Kidney epithelial cell (primary cell): ENCODE measurements at regions not wholly inside any gene's neighbourhood (a gene's known extent, or its start where the extent isn't known, plus 50 kb on each side); places are given as distances from the start of the nearest gene placed in this dataset.

Source experiments
- DNase-seq: peaks from one replicate; pipeline ENCODE4 v3.0.0-alpha.2; 2010; ENCODE audit warnings: low read depth
- H3K27me3 ChIP-seq: 2 replicates; pipeline ENCODE4 v1.6.0; 2011; ENCODE audit warnings: low read length; ENCODE audit not compliant: control insufficient read depth, insufficient read depth
- H3K36me3 ChIP-seq: 2 replicates; pipeline ENCODE4 v1.5.1; 2011; ENCODE audit warnings: low read length; ENCODE audit not compliant: control insufficient read depth, insufficient read depth
- H3K4me3 ChIP-seq: 2 replicates; pipeline ENCODE4 v1.5.1; 2011; ENCODE audit warnings: low read depth, mild to moderate bottlenecking, control low read depth, low read length
- TF ChIP-seq, protein P1 (sequence below): IDR thresholded peaks from 2 replicates; pipeline ENCODE4 v1.5.1; 2011; ENCODE audit warnings: mild to moderate bottlenecking, moderate library complexity, low read length, control low read depth, inconsistent platforms; ENCODE audit not compliant: insufficient read depth, poor library complexity, severe bottlenecking

DNA sequence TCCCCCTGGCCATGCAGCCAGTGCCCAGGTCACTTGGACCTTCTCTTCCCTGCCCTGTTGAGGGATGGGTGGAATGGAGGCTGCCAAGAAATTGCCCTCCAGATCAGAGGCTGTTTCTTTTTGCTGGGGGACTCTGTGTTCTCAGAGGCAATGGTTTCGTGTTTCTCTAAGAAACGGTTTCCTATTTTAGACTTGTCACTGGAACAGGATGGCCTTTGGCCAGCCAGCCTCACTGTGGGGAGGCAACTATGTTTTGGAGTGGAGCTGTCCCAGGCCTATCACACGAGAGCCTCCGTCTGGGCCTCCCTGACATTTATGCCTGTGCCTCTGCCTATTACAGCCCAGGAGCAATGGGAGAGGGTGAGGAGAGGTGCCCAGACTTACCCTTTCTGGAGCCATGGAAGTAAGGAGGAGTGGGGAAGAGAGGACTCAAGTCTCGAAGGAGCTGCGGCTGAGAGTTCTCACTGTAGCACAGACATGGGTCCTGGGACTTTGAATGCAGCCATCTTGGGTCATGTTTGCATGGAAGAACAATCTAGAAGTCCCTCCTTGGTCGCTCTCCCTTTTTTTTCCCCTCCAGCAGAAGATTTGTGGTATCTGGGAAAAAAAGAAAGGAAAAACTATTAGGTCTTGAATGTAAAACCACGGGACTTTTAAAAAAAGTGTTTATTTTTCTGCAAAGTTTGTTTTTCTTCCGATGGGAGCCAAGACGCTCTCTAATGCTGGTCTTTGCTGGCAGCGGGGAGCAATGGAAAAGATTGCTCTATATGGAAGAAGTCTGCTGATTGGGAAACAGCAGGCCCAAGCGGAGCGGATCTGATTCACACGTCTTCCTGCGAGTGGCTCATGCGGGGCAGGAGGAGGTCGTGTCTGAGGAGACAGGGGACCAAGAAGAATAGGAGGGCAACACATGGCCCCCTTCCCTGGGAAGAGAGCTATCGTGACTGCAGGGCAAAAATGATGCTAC is 219.2 kb downstream of the FOXD2 start:
- H3K36me3 ChIP-seq = no peaks in the 10 kb centered on the region
- H3K27me3 ChIP-seq = no peaks in the 10 kb centered on the region
- H3K4me3 ChIP-seq = no peak overlapping the region
- DNase-seq = no peak
- TF ChIP-seq, protein P1, sequence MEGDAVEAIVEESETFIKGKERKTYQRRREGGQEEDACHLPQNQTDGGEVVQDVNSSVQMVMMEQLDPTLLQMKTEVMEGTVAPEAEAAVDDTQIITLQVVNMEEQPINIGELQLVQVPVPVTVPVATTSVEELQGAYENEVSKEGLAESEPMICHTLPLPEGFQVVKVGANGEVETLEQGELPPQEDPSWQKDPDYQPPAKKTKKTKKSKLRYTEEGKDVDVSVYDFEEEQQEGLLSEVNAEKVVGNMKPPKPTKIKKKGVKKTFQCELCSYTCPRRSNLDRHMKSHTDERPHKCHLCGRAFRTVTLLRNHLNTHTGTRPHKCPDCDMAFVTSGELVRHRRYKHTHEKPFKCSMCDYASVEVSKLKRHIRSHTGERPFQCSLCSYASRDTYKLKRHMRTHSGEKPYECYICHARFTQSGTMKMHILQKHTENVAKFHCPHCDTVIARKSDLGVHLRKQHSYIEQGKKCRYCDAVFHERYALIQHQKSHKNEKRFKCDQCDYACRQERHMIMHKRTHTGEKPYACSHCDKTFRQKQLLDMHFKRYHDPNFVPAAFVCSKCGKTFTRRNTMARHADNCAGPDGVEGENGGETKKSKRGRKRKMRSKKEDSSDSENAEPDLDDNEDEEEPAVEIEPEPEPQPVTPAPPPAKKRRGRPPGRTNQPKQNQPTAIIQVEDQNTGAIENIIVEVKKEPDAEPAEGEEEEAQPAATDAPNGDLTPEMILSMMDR = no peak

GRCh38 chr1:47658161-47658920 is 220.5 kb downstream of the FOXD2 start:
- H3K27me3 ChIP-seq = no peaks in the 10 kb centered on the region
- TF ChIP-seq, protein P1 = no peak
- H3K4me3 ChIP-seq = no peak overlapping the region
- no peak for DNase-seq
- H3K36me3 ChIP-seq = no peaks in the 10 kb centered on the region

DNA sequence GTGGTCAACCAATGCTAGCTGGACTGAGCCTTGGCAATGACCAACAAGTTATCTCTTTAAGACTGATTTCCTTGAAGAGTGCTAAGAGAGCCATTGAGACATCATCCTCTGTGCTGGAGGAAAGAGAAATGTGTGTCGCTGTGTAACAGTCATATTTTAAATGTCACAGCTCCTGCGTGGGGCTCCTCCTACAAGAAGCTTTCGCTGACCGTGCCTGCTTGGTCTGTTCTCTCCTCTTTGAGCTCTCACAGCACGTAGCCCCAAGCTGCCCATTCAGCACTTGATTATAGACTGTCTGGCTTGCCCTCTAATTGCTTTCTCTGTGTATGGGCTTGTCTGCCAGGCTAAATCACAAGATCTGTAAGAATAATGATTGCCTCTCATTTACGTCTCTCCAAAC is 221.3 kb downstream of the FOXD2 start:
- no peaks in the 10 kb centered on the region for H3K27me3 ChIP-seq
- DNase-seq = no peak
- no peaks in the 10 kb centered on the region for H3K36me3 ChIP-seq
- TF ChIP-seq, protein P1 = no peak
- H3K4me3 ChIP-seq = no peak overlapping the region

DNA sequence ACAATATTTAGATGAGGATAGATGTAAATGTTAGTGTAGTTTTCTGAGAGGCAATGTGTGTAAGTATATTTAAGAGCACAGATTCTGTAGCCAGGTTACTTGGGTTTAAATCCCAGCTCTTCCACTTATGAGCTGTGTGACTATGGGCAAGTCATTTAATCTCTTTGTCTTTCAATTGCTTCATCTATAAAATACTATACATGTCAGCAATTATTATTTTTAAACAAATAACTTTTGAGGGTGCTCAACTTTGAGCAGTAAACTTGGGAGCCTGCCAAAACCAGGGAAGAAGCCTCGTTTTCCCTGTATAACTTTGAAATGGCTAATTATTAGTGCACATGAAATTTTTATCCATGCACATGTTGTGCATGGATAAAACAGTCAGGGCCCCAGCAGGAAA is 222.8 kb downstream of the FOXD2 start:
- Histone ChIP-seq H3K36me3 (no peaks in the 10 kb centered on the region), H3K27me3 (no peaks in the 10 kb centered on the region), H3K4me3 (no peak overlapping the region)
- TF ChIP-seq, protein P1 = no peak
- no peak for DNase-seq

DNA sequence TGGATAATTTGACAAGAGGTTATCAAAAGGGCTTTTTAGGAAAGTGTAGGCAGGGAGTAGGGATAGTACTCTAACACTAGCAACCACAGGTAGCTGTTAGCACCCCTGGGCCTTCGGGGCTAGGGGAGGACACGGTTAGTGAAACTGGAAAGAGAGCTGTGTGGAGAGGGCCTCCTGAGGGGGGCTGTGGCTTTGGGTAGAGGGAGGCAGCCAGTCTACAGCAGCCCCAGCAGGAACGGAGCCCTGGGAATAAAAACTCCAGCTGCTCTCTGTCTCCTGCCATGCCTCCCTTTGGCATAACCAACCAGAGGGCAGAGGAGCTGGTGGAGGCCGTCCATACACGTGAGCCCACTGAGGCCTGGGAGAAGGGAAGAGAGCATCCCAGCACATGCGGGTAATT is 223.2 kb downstream of the FOXD2 start:
- Histone ChIP-seq H3K27me3 (no peaks in the 10 kb centered on the region), H3K4me3 (no peak overlapping the region), H3K36me3 (no peaks in the 10 kb centered on the region)
- DNase-seq = no peak
- TF ChIP-seq, protein P1 = no peak
